ENCODE measurements at regions not wholly inside any gene's neighbourhood (a gene's known extent, or its start where the extent isn't known, plus 50 kb on each side); places are given as distances from the start of the nearest gene placed in this dataset.

- Histone ChIP-seq H3K79me2 (ENCODE audit: insufficient read depth, low read length) (no peaks in the 10 kb centered on the region), H3K4me2 (ENCODE audit: insufficient read depth, low read length) (peak overlapping the region; percentile 37)
Measured at GRCh38 chr16:55116165-55116920, 185.7 kb downstream of the IRX5 start.

DNA sequence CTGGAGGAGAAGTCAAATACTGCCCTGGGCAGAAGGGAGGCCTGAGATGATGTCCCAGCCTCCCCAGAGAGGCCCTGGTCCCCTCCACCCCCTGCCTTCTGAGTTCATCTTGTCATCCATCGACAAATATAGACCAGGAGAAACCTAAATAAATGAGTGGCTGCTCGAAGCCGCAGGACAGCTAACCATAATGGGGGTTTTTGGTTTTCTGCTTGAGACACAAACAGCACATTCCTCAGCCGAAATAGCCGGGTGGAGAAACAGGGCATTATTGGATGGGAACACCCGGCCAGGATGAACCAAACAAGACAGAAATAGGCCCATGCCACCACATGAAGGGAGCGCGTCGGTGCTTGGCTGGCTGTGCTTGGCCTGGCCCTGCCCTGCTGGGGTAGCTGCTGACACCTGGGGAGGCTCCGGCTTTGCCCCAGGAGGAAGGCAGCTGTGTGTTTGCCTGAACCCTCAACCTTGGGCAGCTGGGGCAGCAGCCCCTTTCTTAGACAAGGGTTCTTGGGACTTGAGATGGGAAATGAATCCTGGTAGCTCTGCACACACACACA is 188.1 kb downstream of the IRX5 start:
- H3K9me3 ChIP-seq (ENCODE audit: low read depth, low read length), result no peaks in the 10 kb centered on the region
- peaks cover 10% of the 10 kb centered on the region for H3K4me1 ChIP-seq (ENCODE audit: insufficient read depth, low read length)
- H3K27ac ChIP-seq (ENCODE audit: low read depth, low read length), result no peak overlapping the region
- DNase-seq (ENCODE audit: insufficient read length, low spot score, missing footprints), result no peak
- peaks cover 14% of the 10 kb centered on the region for H3K27me3 ChIP-seq (ENCODE audit: insufficient read depth, low read length)
- H3K36me3 ChIP-seq (ENCODE audit: insufficient read depth, low read length), result no peaks in the 10 kb centered on the region
- H2AFZ ChIP-seq (ENCODE audit: low read length), result no peak overlapping the region
- TF ChIP-seq, protein P1, sequence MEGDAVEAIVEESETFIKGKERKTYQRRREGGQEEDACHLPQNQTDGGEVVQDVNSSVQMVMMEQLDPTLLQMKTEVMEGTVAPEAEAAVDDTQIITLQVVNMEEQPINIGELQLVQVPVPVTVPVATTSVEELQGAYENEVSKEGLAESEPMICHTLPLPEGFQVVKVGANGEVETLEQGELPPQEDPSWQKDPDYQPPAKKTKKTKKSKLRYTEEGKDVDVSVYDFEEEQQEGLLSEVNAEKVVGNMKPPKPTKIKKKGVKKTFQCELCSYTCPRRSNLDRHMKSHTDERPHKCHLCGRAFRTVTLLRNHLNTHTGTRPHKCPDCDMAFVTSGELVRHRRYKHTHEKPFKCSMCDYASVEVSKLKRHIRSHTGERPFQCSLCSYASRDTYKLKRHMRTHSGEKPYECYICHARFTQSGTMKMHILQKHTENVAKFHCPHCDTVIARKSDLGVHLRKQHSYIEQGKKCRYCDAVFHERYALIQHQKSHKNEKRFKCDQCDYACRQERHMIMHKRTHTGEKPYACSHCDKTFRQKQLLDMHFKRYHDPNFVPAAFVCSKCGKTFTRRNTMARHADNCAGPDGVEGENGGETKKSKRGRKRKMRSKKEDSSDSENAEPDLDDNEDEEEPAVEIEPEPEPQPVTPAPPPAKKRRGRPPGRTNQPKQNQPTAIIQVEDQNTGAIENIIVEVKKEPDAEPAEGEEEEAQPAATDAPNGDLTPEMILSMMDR (IDR thresholded peaks at IDR 0.05; ENCODE audit: extremely low read depth, low read depth, low read length), result no peak
- H3K79me2 ChIP-seq (ENCODE audit: insufficient read depth, low read length), result no peaks in the 10 kb centered on the region
- H4K20me1 ChIP-seq (ENCODE audit: insufficient read depth, low read length), result no peaks in the 10 kb centered on the region
- no peak overlapping the region for H3K4me2 ChIP-seq (ENCODE audit: insufficient read depth, low read length)
- H3K4me3 ChIP-seq (ENCODE audit: insufficient read depth, low read length), result no peak overlapping the region

More at GRCh38 chr16:55116165-55116920, 185.7 kb downstream of the IRX5 start:
- TF ChIP-seq, protein P1 (IDR thresholded peaks at IDR 0.05; ENCODE audit: extremely low read depth, low read depth, low read length), result no peak
- peak; percentile 96 for DNase-seq (ENCODE audit: insufficient read length, low spot score, missing footprints)
- peaks cover 5% of the 10 kb centered on the region for H3K27me3 ChIP-seq (ENCODE audit: insufficient read depth, low read length)
- no peaks in the 10 kb centered on the region for H4K20me1 ChIP-seq (ENCODE audit: insufficient read depth, low read length)
- H2AFZ ChIP-seq (ENCODE audit: low read length), result peak overlapping the region; percentile 85
- H3K36me3 ChIP-seq (ENCODE audit: insufficient read depth, low read length), result no peaks in the 10 kb centered on the region
- H3K4me3 ChIP-seq (ENCODE audit: insufficient read depth, low read length), result no peak overlapping the region
- peak overlapping the region; percentile 84 for H3K27ac ChIP-seq (ENCODE audit: low read depth, low read length)
- H3K9me3 ChIP-seq (ENCODE audit: low read depth, low read length), result no peaks in the 10 kb centered on the region
- H3K4me1 ChIP-seq (ENCODE audit: insufficient read depth, low read length), result peaks cover 10% of the 10 kb centered on the region

DNA sequence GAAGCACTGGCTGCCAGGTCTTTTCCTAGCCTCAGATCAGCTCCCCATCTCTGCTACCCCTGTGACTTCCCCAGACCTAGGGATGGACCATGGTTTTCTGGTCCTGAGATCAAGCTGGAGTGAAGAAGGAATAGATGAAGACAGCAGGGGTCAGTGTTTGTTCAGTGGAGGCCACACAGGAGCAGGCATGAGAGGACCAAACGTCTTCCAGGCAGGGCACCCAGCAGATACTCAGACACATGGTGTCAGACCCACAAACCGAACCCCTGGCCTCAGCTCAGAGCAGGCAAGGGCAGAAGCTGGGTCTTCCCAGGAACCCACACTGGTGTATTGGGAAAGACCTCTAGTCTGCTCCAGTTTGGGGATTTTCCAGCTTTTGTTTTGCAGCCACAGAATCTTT is 189.7 kb downstream of the IRX5 start:
- Histone ChIP-seq H3K4me2 (ENCODE audit: insufficient read depth, low read length) (no peak overlapping the region), H3K4me3 (ENCODE audit: insufficient read depth, low read length) (no peak overlapping the region), H3K4me1 (ENCODE audit: insufficient read depth, low read length) (peaks cover 10% of the 10 kb centered on the region), H4K20me1 (ENCODE audit: insufficient read depth, low read length) (no peaks in the 10 kb centered on the region), H3K27ac (ENCODE audit: low read depth, low read length) (no peak overlapping the region), H3K9me3 (ENCODE audit: low read depth, low read length) (no peaks in the 10 kb centered on the region), H3K27me3 (ENCODE audit: insufficient read depth, low read length) (peaks cover 14% of the 10 kb centered on the region), H2AFZ (ENCODE audit: low read length) (no peak overlapping the region), H3K79me2 (ENCODE audit: insufficient read depth, low read length) (no peaks in the 10 kb centered on the region), H3K36me3 (ENCODE audit: insufficient read depth, low read length) (no peaks in the 10 kb centered on the region)
- TF ChIP-seq, protein P1 (IDR thresholded peaks at IDR 0.05; ENCODE audit: extremely low read depth, low read depth, low read length), result peak; percentile 33
- no peak for DNase-seq (ENCODE audit: insufficient read length, low spot score, missing footprints)

DNA sequence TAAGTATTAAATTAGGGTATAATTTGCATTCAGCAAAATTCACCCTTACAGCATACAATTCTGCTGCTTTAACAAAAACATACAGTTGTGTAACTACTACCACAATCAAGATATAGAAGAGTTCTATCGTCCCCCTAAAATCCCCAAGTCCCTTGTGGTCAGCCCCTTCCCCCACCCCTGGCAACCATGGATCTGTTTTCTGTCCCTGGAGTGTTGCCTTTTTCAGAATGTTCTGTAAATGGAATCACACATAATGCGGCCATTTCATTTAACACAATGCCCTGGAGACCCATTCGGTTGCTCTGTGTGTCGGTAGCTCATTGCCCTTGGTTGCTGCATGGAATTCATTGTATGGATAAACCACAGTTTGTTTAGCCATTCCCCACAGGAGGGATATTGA is 190.2 kb downstream of the IRX5 start:
- Histone ChIP-seq H3K27me3 (ENCODE audit: insufficient read depth, low read length) (peaks cover 14% of the 10 kb centered on the region), H3K9me3 (ENCODE audit: low read depth, low read length) (no peaks in the 10 kb centered on the region), H4K20me1 (ENCODE audit: insufficient read depth, low read length) (no peaks in the 10 kb centered on the region), H3K36me3 (ENCODE audit: insufficient read depth, low read length) (no peaks in the 10 kb centered on the region), H2AFZ (ENCODE audit: low read length) (no peak overlapping the region), H3K4me1 (ENCODE audit: insufficient read depth, low read length) (peaks cover 10% of the 10 kb centered on the region), H3K79me2 (ENCODE audit: insufficient read depth, low read length) (no peaks in the 10 kb centered on the region), H3K4me2 (ENCODE audit: insufficient read depth, low read length) (no peak overlapping the region), H3K27ac (ENCODE audit: low read depth, low read length) (no peak overlapping the region), H3K4me3 (ENCODE audit: insufficient read depth, low read length) (no peak overlapping the region)
- no peak for DNase-seq (ENCODE audit: insufficient read length, low spot score, missing footprints)
- TF ChIP-seq, protein P1 (IDR thresholded peaks at IDR 0.05; ENCODE audit: extremely low read depth, low read depth, low read length), result no peak
